Activated T-cell treated with anti-CD3 and anti-CD28 coated beads, Interleukin-2, amount 50 U/mL, for 24 hours (primary cell): ENCODE measurements at regions not wholly inside any gene's neighbourhood (a gene's known extent, or its start where the extent isn't known, plus 50 kb on each side); places are given as distances from the start of the nearest gene placed in this dataset.

Experiments used
- DNase-seq: peaks from one replicate; pipeline ENCODE4 v3.0.0-alpha.2; 2020
- H3K27ac Mint-ChIP-seq: 2 replicates; pipeline ENCODE4 v1.8.0; 2020; ENCODE audit warnings: mild to moderate bottlenecking, mixed read lengths
- H3K27me3 Mint-ChIP-seq: 2 replicates; pipeline ENCODE4 v1.8.0; 2020; ENCODE audit warnings: mixed read lengths
- H3K36me3 Mint-ChIP-seq: 2 replicates; pipeline ENCODE4 v1.8.0; 2020; ENCODE audit warnings: low read depth, mixed read lengths
- H3K4me1 Mint-ChIP-seq: 2 replicates; pipeline ENCODE4 v1.8.0; 2020; ENCODE audit warnings: low read depth, mixed read lengths
- H3K4me3 Mint-ChIP-seq: 2 replicates; pipeline ENCODE4 v1.8.0; 2020; ENCODE audit warnings: mild to moderate bottlenecking, moderate library complexity, mixed read lengths
- H3K9me3 Mint-ChIP-seq: 2 replicates; pipeline ENCODE4 v1.8.0; 2020; ENCODE audit warnings: mixed read lengths

DNA sequence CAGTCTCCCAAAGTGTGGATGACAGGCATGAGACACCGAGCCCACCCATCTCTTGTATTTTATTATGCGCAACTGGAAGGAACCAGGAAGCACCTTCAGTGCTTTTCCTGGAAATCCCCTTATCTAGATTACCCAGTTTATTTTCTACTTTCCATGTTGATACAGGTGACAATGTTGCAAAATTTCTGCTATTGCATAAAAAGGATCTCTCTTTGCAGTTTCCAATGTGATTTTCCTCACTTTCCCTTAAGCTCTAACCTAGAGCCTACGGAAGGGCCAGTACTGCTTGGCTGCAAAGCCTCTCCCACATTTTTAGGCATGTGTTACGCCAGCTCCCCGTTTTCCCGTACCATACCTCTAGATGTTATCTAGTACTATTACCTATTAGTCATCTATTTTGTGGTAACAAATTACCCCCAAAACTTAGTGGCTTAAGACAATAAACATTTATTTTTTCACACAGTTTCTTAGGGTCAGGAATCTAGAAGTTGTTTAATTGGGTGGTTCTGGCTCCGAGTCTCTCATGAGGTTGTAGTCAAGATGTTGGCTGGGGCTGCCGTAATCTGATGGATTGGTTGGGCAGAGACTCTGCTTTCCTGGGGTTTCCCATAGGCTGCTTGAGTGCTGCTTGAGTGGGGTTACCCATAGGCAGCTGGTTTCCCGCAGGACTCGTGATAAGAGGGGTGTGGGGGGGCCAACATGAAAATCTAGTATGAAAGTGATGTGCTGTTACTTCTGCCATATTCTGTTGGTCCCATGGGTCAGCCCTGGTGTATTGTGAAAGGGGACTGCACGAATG lies 131.5 kb upstream of the HNRNPU start:
- no peaks in the 10 kb centered on the region for H3K9me3 Mint-ChIP-seq
- peaks cover 3% of the 10 kb centered on the region for H3K27me3 Mint-ChIP-seq
- no peak overlapping the region for H3K4me3 Mint-ChIP-seq
- H3K4me1 Mint-ChIP-seq, result peaks cover 9% of the 10 kb centered on the region
- DNase-seq, result no peak
- no peaks in the 10 kb centered on the region for H3K36me3 Mint-ChIP-seq
- H3K27ac Mint-ChIP-seq, result no peak overlapping the region

GRCh38 chr1:244992833-244993232 lies 128.5 kb upstream of the HNRNPU start:
- H3K4me1 Mint-ChIP-seq, result peaks cover 7% of the 10 kb centered on the region
- H3K9me3 Mint-ChIP-seq, result no peaks in the 10 kb centered on the region
- H3K27me3 Mint-ChIP-seq, result peaks cover 1% of the 10 kb centered on the region
- H3K4me3 Mint-ChIP-seq, result no peak overlapping the region
- no peak for DNase-seq
- no peaks in the 10 kb centered on the region for H3K36me3 Mint-ChIP-seq
- H3K27ac Mint-ChIP-seq, result no peak overlapping the region

GRCh38 chr1:244989813-244990212 lies 125.5 kb upstream of the HNRNPU start:
- Mint-ChIP-seq H3K27me3 (no peaks in the 10 kb centered on the region), H3K27ac (no peak overlapping the region), H3K36me3 (no peaks in the 10 kb centered on the region), H3K4me1 (peaks cover 7% of the 10 kb centered on the region), H3K4me3 (no peak overlapping the region), H3K9me3 (no peaks in the 10 kb centered on the region)
- DNase-seq, result no peak

GRCh38 chr1:244988521-244988920 lies 124.2 kb upstream of the HNRNPU start:
- no peaks in the 10 kb centered on the region for H3K27me3 Mint-ChIP-seq
- H3K4me3 Mint-ChIP-seq, result no peak overlapping the region
- H3K4me1 Mint-ChIP-seq, result peaks cover 7% of the 10 kb centered on the region
- H3K27ac Mint-ChIP-seq, result no peak overlapping the region
- no peak for DNase-seq
- no peaks in the 10 kb centered on the region for H3K9me3 Mint-ChIP-seq
- no peaks in the 10 kb centered on the region for H3K36me3 Mint-ChIP-seq

GRCh38 chr1:244980605-244981004 lies 116.3 kb upstream of the HNRNPU start:
- Mint-ChIP-seq H3K27ac (no peak overlapping the region), H3K4me3 (no peak overlapping the region), H3K36me3 (no peaks in the 10 kb centered on the region), H3K4me1 (no peaks in the 10 kb centered on the region), H3K27me3 (no peaks in the 10 kb centered on the region), H3K9me3 (no peaks in the 10 kb centered on the region)
- no peak for DNase-seq

DNA sequence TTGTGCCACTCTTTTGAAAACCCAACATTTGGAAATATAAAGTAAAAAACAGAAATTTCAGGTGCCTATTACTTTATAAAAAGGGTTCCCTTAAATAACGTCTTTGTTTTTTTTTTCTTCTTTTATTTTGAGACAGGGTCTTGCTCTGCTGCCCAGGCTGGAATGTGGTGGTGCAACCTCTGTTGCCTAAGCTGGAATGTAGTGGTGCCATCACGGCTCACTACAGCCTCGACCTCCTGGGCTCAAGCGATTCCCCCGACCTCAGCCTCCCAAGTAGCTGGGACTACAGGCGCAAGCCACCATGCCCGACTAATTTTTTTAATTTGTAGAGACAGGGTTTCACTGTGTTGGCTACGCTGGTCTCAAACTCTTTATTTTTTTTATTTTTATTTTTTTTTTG lies 110.2 kb upstream of the HNRNPU start:
- no peaks in the 10 kb centered on the region for H3K27me3 Mint-ChIP-seq
- H3K4me1 Mint-ChIP-seq, result peaks cover 13% of the 10 kb centered on the region
- no peaks in the 10 kb centered on the region for H3K9me3 Mint-ChIP-seq
- peaks cover 11% of the 10 kb centered on the region for H3K36me3 Mint-ChIP-seq
- no peak overlapping the region for H3K27ac Mint-ChIP-seq
- no peak overlapping the region for H3K4me3 Mint-ChIP-seq
- DNase-seq, result no peak

DNA sequence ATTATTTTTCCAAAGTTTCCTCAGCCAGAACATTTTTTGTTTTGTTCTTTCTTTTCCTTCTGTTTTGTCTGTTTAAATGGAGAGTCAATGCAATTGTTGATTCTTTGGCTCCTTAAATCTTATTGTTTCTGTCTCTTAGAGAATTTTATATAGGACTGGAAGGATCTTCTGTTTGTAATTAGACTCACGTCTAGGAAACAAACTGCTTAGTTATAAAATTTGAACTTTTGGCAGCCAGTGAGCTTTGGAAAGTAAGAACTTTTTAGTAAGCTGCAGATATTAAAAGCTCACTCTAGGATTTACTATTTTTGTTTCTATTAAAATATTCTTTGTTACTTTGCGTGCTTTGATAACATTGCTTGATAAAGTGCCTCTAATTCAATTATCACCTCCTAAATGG lies 109.8 kb upstream of the HNRNPU start:
- Mint-ChIP-seq H3K36me3 (peaks cover 12% of the 10 kb centered on the region), H3K4me3 (no peak overlapping the region), H3K9me3 (no peaks in the 10 kb centered on the region), H3K4me1 (peaks cover 18% of the 10 kb centered on the region), H3K27me3 (no peaks in the 10 kb centered on the region), H3K27ac (no peak overlapping the region)
- no peak for DNase-seq

DNA sequence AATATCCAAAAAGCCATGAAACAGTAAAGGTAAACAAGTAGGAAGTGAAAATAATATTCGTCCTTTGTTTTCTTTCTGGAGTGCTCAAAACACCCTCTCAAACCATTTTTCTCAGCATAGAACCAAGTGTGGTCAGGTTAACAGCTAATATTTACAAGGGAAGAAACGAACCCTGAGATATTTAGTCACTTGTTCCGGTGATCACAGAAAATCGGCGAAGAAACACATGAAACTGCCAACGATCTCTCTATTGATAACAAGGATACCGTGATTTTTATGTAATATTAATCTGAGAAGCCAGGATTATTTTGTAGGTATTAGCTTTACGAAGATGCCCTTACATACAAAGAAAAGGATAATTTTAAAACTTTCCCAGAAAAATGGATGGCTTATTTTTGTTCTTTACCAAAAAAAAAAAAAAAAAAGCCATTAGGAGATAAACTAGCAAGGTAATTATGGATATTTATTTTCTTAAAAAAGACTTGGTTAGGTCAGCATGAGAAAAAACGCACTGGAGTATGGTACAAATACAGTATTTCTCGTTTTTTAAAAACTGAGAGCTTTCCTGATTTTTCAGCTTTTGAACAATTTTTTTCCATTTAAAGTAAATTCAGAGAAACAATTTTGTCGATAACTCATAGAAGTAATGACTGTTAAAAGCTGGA lies 107.3 kb upstream of the HNRNPU start:
- DNase-seq, result no peak
- Mint-ChIP-seq H3K27ac (peak overlapping the region; percentile 98), H3K4me3 (peak overlapping the region; percentile 88), H3K36me3 (peaks cover 12% of the 10 kb centered on the region), H3K4me1 (peaks cover 20% of the 10 kb centered on the region), H3K27me3 (no peaks in the 10 kb centered on the region), H3K9me3 (no peaks in the 10 kb centered on the region)

- no peaks in the 10 kb centered on the region for H3K9me3 Mint-ChIP-seq
- peaks cover 12% of the 10 kb centered on the region for H3K36me3 Mint-ChIP-seq
- peak overlapping the region; percentile 88 for H3K4me3 Mint-ChIP-seq
- no peaks in the 10 kb centered on the region for H3K27me3 Mint-ChIP-seq
- H3K27ac Mint-ChIP-seq, result peak overlapping the region; percentile 98
- peaks cover 20% of the 10 kb centered on the region for H3K4me1 Mint-ChIP-seq
- peak; percentile 95 for DNase-seq
Measured at GRCh38 chr1:244970744-244971551, 106.6 kb upstream of the HNRNPU start.

- H3K4me1 Mint-ChIP-seq, result peaks cover 20% of the 10 kb centered on the region
- DNase-seq, result peak; percentile 87
- peaks cover 12% of the 10 kb centered on the region for H3K36me3 Mint-ChIP-seq
- no peaks in the 10 kb centered on the region for H3K9me3 Mint-ChIP-seq
- H3K4me3 Mint-ChIP-seq, result peak overlapping the region; percentile 90
- no peaks in the 10 kb centered on the region for H3K27me3 Mint-ChIP-seq
- H3K27ac Mint-ChIP-seq, result peak overlapping the region; percentile 98
Measured at GRCh38 chr1:244970236-244970743, 105.9 kb upstream of the HNRNPU start.

- H3K36me3 Mint-ChIP-seq, result peaks cover 12% of the 10 kb centered on the region
- no peak for DNase-seq
- H3K4me1 Mint-ChIP-seq, result peaks cover 20% of the 10 kb centered on the region
- H3K27me3 Mint-ChIP-seq, result no peaks in the 10 kb centered on the region
- H3K4me3 Mint-ChIP-seq, result peak overlapping the region; percentile 90
- H3K27ac Mint-ChIP-seq, result peak overlapping the region; percentile 97
- no peaks in the 10 kb centered on the region for H3K9me3 Mint-ChIP-seq
Measured at GRCh38 chr1:244969355-244970235, 105.3 kb upstream of the HNRNPU start.

DNA sequence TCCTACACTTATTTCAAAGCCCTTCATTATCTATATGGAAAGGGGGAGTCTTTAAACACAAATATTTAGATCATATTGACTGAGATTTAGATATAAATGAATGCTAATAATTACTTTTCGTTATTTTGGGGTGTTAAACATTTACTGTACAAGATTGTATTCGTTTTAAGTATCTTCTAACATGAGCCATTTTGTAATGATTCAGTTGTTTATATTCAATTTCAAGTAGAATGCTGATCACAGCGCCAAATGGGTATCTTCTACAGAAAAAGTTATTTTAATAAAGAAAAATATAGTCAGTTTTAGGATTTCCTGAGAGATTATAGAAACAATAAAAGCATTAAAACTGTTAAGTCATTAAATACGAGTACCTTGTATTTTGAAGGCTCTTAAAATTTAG lies 104.5 kb upstream of the HNRNPU start:
- Mint-ChIP-seq H3K27ac (no peak overlapping the region), H3K27me3 (no peaks in the 10 kb centered on the region), H3K4me1 (peaks cover 27% of the 10 kb centered on the region), H3K9me3 (no peaks in the 10 kb centered on the region), H3K4me3 (peak overlapping the region; percentile 90), H3K36me3 (peaks cover 12% of the 10 kb centered on the region)
- DNase-seq, result no peak

GRCh38 chr1:244968471-244968871 lies 104.1 kb upstream of the HNRNPU start:
- Mint-ChIP-seq H3K4me3 (no peak overlapping the region), H3K27me3 (no peaks in the 10 kb centered on the region), H3K36me3 (peaks cover 12% of the 10 kb centered on the region), H3K9me3 (no peaks in the 10 kb centered on the region), H3K27ac (no peak overlapping the region), H3K4me1 (peaks cover 31% of the 10 kb centered on the region)
- DNase-seq, result no peak

- no peaks in the 10 kb centered on the region for H3K27me3 Mint-ChIP-seq
- H3K4me1 Mint-ChIP-seq, result peaks cover 31% of the 10 kb centered on the region
- DNase-seq, result no peak
- no peak overlapping the region for H3K27ac Mint-ChIP-seq
- no peaks in the 10 kb centered on the region for H3K9me3 Mint-ChIP-seq
- H3K4me3 Mint-ChIP-seq, result no peak overlapping the region
- peaks cover 12% of the 10 kb centered on the region for H3K36me3 Mint-ChIP-seq
Measured at GRCh38 chr1:244967159-244967558, 102.8 kb upstream of the HNRNPU start.
